ENCODE measurements at regions not wholly inside any gene's neighbourhood (a gene's known extent, or its start where the extent isn't known, plus 50 kb on each side); places are given as distances from the start of the nearest gene placed in this dataset.

DNA sequence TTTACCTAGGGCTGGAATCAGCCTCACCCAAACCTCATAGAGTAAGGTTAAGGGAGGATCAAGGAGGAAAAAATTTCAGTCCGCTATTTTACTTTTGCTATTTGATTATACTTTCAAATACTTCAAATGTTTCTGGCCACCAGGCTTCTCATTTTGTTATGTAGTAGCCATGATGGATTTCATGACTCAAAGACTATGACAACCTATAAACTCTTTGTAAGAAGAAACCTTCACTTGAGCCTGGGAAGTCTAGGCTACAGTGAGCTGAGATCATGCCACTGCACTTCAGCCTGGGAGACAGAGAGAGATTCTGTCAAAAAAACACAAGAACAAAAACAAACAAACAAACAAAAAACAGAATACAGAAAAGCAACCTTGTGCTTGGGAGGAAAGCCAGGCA is 293.6 kb upstream of the TNC start:
- DNase-seq (ENCODE audit: extremely low spot score), result no peak
- ChIA-PET POLR2A (no interaction called here), CTCF (no interaction called here)
- TF ChIP-seq FOXA1 (IDR thresholded peaks at IDR 0.05), result no peak
- TF ChIP-seq ZNF384 (IDR thresholded peaks at IDR 0.05), result no peak

DNA sequence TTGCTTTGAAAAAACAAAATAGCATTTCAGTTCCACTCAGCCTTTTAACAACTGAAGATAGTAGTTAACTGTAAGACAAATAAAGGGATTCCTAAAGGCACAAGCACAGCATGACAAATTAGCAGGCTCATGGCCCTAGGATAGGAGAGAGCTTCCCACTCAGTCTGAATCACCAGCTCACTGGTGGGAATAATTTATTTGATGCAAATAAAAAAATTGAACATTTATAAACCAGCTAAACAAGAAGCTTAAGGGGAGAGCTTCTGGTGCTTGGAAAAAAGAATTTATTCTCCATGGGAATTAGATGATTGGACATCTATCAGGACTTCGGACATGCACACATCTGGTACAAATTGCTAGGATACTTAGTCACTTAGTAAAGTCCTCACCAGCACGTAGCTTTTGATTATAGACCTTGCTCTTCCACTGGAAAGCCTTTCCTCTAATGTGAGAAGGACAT is 294.1 kb upstream of the TNC start:
- ChIA-PET CTCF (no interaction called here), POLR2A (no interaction called here)
- TF ChIP-seq, protein P1, sequence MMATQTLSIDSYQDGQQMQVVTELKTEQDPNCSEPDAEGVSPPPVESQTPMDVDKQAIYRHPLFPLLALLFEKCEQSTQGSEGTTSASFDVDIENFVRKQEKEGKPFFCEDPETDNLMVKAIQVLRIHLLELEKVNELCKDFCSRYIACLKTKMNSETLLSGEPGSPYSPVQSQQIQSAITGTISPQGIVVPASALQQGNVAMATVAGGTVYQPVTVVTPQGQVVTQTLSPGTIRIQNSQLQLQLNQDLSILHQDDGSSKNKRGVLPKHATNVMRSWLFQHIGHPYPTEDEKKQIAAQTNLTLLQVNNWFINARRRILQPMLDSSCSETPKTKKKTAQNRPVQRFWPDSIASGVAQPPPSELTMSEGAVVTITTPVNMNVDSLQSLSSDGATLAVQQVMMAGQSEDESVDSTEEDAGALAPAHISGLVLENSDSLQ (IDR thresholded peaks at IDR 0.05), result no peak
- TF ChIP-seq CTBP1 (IDR thresholded peaks at IDR 0.05; ENCODE audit: borderline replicate concordance), result no peak
- DNase-seq (ENCODE audit: extremely low spot score), result no peak

DNA sequence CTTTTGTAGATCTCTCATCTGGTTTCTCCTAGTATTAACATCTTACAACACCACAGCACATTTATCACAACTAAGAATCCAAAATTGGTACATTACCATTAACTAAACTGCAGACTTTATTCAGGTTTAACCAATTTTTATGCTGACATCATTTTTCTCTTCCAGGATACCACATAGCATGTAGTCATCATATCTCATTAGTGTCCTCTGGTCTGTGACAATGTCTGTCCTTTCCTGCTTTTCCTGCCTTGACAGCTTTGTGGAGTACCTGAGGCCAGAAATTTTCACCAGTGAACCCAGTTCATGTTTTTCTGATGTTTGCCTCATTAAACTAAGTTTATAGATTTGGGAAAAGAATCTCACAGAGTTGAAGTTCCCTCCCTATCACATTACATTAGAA is 294.7 kb upstream of the TNC start:
- POLR2A ChIA-PET, result no interaction called here
- CTCF ChIA-PET, result no interaction called here
- DNase-seq (ENCODE audit: extremely low spot score), result no peak
- TF ChIP-seq FOXK2 (IDR thresholded peaks at IDR 0.05), result no peak
- no peak for TF ChIP-seq FOXM1 (IDR thresholded peaks at IDR 0.05; ENCODE audit: borderline replicate concordance)
- no peak for TF ChIP-seq SP1 (IDR thresholded peaks at IDR 0.05)
- TF ChIP-seq HDGF (IDR thresholded peaks at IDR 0.05; ENCODE audit: borderline replicate concordance), result no peak
- TF ChIP-seq CTBP1 (IDR thresholded peaks at IDR 0.05; ENCODE audit: borderline replicate concordance), result no peak
- no peak for TF ChIP-seq ZNF384 (IDR thresholded peaks at IDR 0.05)
- TF ChIP-seq LEF1 (IDR thresholded peaks at IDR 0.05; ENCODE audit: borderline replicate concordance), result no peak
- no peak for TF ChIP-seq FOXA1 (IDR thresholded peaks at IDR 0.05)
- no peak for TF ChIP-seq L3MBTL2 (conservative IDR thresholded peaks at IDR 0.05)
- TF ChIP-seq ELF4 (IDR thresholded peaks at IDR 0.05), result no peak
- no peak for TF ChIP-seq ARNT (IDR thresholded peaks at IDR 0.05)
- TF ChIP-seq BHLHE40 (IDR thresholded peaks at IDR 0.05; ENCODE audit: borderline replicate concordance), result no peak
- TF ChIP-seq, protein P1 (IDR thresholded peaks at IDR 0.05), result no peak
- TF ChIP-seq SUZ12 (IDR thresholded peaks at IDR 0.05), result no peak

DNA sequence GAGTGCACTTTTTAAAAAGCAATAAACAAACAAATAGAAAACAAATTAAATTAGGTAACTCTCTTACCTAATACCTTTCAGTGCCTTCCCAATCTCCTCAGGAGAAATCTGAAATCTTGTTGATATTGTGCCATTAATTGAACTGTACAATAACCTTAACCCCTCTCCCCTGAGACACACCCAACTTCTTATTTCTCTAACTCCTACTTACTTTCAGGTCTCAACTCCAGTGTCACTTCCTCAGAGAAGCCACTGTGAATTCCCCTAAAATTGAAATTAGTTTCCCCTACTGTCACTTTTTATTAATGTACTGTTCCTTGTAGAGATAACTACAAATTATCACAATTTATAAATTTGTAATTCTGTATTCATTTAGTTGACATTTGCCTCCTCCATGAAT is 295.3 kb upstream of the TNC start:
- ChIA-PET POLR2A (no interaction called here), CTCF (no interaction called here)
- no peak for TF ChIP-seq FOXM1 (IDR thresholded peaks at IDR 0.05; ENCODE audit: borderline replicate concordance)
- no peak for TF ChIP-seq HDGF (IDR thresholded peaks at IDR 0.05; ENCODE audit: borderline replicate concordance)
- no peak for TF ChIP-seq FOXA1 (IDR thresholded peaks at IDR 0.05)
- no peak for TF ChIP-seq BHLHE40 (IDR thresholded peaks at IDR 0.05; ENCODE audit: borderline replicate concordance)
- no peak for TF ChIP-seq TARDBP (IDR thresholded peaks at IDR 0.05)
- TF ChIP-seq SUZ12 (IDR thresholded peaks at IDR 0.05), result no peak
- no peak for TF ChIP-seq SP1 (IDR thresholded peaks at IDR 0.05)
- TF ChIP-seq ARNT (IDR thresholded peaks at IDR 0.05), result no peak
- TF ChIP-seq, protein P1 (IDR thresholded peaks at IDR 0.05), result no peak
- no peak for DNase-seq (ENCODE audit: extremely low spot score)

DNA sequence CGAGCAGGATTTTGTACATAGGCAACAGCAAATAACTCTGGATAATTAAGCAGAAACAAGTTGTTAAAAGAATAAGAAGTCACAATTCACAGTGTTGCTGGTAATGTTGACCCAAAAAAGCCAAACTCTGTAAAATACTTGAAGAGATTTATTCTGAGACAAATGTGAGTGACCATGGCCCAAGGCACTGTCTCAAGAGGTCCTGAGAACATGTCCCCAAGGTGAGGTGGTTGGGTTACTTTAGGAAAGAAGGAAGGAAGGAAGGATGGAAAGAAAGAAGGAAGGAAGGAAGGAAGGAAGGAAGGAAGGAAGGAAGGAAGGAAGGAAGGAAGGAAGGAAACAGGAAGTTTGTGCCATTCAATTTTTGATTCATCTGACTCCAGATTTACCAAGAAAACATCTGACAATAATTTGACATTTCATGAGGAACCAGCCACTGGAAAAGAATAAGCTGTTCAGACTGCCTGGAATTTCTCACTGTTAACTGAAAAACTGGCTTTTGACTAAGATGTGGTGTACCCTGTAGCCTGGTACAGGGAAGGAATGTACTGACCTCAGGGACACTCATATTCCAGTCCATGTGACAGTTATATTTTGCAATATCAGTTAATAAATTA is 295.9 kb upstream of the TNC start:
- TF ChIP-seq, protein P1 (IDR thresholded peaks at IDR 0.05), result no peak
- no peak for TF ChIP-seq ELF4 (IDR thresholded peaks at IDR 0.05)
- TF ChIP-seq BHLHE40 (IDR thresholded peaks at IDR 0.05; ENCODE audit: borderline replicate concordance), result no peak
- TF ChIP-seq FOXM1 (IDR thresholded peaks at IDR 0.05; ENCODE audit: borderline replicate concordance), result no peak
- no peak for TF ChIP-seq FOXA1 (IDR thresholded peaks at IDR 0.05)
- no peak for TF ChIP-seq L3MBTL2 (conservative IDR thresholded peaks at IDR 0.05)
- TF ChIP-seq SUZ12 (IDR thresholded peaks at IDR 0.05), result no peak
- TF ChIP-seq HDGF (IDR thresholded peaks at IDR 0.05; ENCODE audit: borderline replicate concordance), result no peak
- no peak for TF ChIP-seq ARNT (IDR thresholded peaks at IDR 0.05)
- TF ChIP-seq FOXK2 (IDR thresholded peaks at IDR 0.05), result no peak
- no peak for TF ChIP-seq CTBP1 (IDR thresholded peaks at IDR 0.05; ENCODE audit: borderline replicate concordance)
- TF ChIP-seq ZNF384 (IDR thresholded peaks at IDR 0.05), result no peak
- TF ChIP-seq TARDBP (IDR thresholded peaks at IDR 0.05), result no peak
- TF ChIP-seq SP1 (IDR thresholded peaks at IDR 0.05), result no peak
- TF ChIP-seq LEF1 (IDR thresholded peaks at IDR 0.05; ENCODE audit: borderline replicate concordance), result no peak
- no peak for TF ChIP-seq NFRKB (IDR thresholded peaks at IDR 0.05)
- ChIA-PET CTCF (no interaction called here), POLR2A (no interaction called here)
- no peak for DNase-seq (ENCODE audit: extremely low spot score)

DNA sequence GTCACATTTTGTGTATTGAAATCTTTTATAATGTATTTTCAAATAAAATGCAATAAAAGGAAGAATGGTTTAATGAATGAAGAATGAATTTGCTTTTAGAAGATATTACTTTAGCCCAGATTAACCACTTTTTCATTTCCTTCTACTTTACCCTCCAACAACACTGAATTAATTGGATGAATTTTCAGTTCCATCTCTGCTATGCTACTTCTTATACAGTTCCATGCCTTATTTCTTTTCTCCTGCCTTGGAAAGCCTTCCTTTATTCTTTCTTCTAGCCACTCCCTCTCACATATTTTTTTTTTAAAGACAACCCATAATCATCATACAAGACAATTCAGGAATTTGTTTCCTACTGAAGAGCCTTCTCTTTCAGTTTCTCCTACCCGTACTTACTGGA is 296.6 kb upstream of the TNC start:
- DNase-seq (ENCODE audit: extremely low spot score), result no peak
- CTCF ChIA-PET, result no interaction called here
- POLR2A ChIA-PET, result no interaction called here

More for the DNA sequence above, 296.6 kb upstream of the TNC start:
- TF ChIP-seq SP1 (IDR thresholded peaks at IDR 0.05) (no peak), TARDBP (IDR thresholded peaks at IDR 0.05) (no peak), FOXM1 (IDR thresholded peaks at IDR 0.05; ENCODE audit: borderline replicate concordance) (no peak), LEF1 (IDR thresholded peaks at IDR 0.05; ENCODE audit: borderline replicate concordance) (no peak), NFRKB (IDR thresholded peaks at IDR 0.05) (no peak), FOXK2 (IDR thresholded peaks at IDR 0.05) (no peak), ARNT (IDR thresholded peaks at IDR 0.05) (no peak), ZNF384 (IDR thresholded peaks at IDR 0.05) (no peak), CTBP1 (IDR thresholded peaks at IDR 0.05; ENCODE audit: borderline replicate concordance) (no peak), L3MBTL2 (conservative IDR thresholded peaks at IDR 0.05) (no peak), BHLHE40 (IDR thresholded peaks at IDR 0.05; ENCODE audit: borderline replicate concordance) (no peak), SUZ12 (IDR thresholded peaks at IDR 0.05) (no peak), ELF4 (IDR thresholded peaks at IDR 0.05) (no peak)
- TF ChIP-seq, protein P1 (IDR thresholded peaks at IDR 0.05), result no peak

All from HEK293T (cell line).